OCI-LY7 (cell line): ENCODE measurements at regions not wholly inside any gene's neighbourhood (a gene's known extent, or its start where the extent isn't known, plus 50 kb on each side); places are given as distances from the start of the nearest gene placed in this dataset.

Experiments
- EZH2phosphoT487 ChIP-seq: fragments of 200-600 bp; sonication (generic); IDR thresholded peaks from 2 replicates; pipeline ENCODE4 v1.6.1; 2018; ENCODE audit warnings: low read depth, borderline replicate concordance, mild to moderate bottlenecking, mixed run types, antibody characterized with exemption, low read length, moderate library complexity, mixed read lengths
- TF ChIP-seq, protein P1 (sequence below): fragments of 200-600 bp; sonication (generic); conservative IDR thresholded peaks from 2 replicates; pipeline ENCODE4 v1.5.1; 2014; ENCODE audit warnings: mild to moderate bottlenecking, antibody characterized with exemption, low read length, moderate library complexity, mixed read lengths

DNA sequence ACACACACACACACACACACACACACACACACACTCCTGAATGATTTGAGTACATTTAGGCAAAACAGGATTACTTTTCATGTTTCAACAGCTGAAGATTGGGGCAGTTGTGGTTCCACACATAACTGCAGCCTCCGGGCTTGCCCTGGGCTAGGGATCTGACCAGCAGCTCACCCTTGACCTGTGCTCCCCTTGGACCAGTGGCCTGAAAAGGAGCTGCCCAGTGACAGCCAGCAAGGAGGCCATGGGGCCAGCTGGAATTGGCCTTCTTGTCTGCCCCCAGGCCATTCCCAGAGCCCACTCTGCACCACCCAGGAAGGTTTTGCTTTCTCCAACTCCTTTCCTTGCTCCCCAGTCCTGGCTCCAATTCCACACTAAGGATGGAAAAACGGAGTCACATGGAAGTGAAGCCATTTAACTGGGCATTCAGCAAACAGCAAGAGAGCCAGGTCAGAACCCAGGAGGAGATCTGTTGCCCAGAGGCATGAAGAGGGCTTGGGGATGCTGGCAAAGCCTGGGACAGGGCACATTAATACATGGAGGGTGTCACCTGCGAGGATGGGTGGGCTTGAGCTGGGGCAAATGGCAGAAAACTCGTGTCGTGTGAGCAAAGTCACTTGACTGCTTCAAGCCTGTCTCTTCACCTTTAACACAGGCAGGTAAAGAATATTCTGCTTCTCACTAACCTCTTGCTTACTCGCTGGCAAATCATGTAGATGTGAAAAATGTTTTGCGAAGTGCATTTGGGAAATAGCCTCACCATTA lies 61.5 kb upstream of the GDF10 start:
- TF ChIP-seq, protein P1, sequence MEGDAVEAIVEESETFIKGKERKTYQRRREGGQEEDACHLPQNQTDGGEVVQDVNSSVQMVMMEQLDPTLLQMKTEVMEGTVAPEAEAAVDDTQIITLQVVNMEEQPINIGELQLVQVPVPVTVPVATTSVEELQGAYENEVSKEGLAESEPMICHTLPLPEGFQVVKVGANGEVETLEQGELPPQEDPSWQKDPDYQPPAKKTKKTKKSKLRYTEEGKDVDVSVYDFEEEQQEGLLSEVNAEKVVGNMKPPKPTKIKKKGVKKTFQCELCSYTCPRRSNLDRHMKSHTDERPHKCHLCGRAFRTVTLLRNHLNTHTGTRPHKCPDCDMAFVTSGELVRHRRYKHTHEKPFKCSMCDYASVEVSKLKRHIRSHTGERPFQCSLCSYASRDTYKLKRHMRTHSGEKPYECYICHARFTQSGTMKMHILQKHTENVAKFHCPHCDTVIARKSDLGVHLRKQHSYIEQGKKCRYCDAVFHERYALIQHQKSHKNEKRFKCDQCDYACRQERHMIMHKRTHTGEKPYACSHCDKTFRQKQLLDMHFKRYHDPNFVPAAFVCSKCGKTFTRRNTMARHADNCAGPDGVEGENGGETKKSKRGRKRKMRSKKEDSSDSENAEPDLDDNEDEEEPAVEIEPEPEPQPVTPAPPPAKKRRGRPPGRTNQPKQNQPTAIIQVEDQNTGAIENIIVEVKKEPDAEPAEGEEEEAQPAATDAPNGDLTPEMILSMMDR: no peak
- no peak for TF ChIP-seq EZH2phosphoT487
